ENCODE measurements at regions not wholly inside any gene's neighbourhood (a gene's known extent, or its start where the extent isn't known, plus 50 kb on each side); places are given as distances from the start of the nearest gene placed in this dataset.
A peak's percentile ranks its signal among the peaks of the same experiment; 100 is the strongest.

DNA sequence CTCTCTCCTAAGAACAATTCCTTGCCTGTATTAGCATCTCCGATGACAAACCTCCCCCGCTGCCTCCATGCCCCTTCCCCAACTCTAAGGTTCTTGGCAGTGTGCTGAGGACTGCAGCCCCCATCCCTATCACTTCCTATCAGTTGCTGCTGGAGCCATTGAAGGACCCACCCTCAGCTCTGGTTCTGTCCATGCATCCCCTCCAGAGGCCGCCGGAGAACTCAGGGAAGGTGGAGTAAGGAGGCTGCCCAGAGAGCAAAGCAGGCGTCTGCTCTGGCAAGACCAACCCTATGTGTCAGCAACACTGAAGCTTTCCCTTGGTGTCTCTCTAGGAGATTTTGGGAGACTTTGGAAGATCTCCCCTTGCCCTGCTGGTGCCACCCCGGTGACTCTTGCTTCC is 1139.5 kb downstream of the TBC1D22A start:
- Histone ChIP-seq H3K9ac (ENCODE audit: low read depth, low read length, poor library complexity) (no peak overlapping the region), H2BK15ac (ENCODE audit: low read length) (peak overlapping the region; percentile 16), H3K4ac (ENCODE audit: low read length) (no peak overlapping the region), H3K79me1 (ENCODE audit: low read depth, low read length) (no peaks in the 10 kb centered on the region), H3K36me3 (replicated peaks in 1 of 2; ENCODE audit: control insufficient read depth in 2 of 2, insufficient read depth in 2 of 2, low read length in 2 of 2) (no peaks in the 10 kb centered on the region), H3K27ac (replicated peaks; ENCODE audit: low read length) (no peak overlapping the region), H2AK5ac (ENCODE audit: low read depth, low read length) (no peak overlapping the region), H3K14ac (ENCODE audit: low read length) (no peak overlapping the region), H2AFZ (ENCODE audit: low read length) (no peak overlapping the region), H4K8ac (ENCODE audit: low read depth, low read length) (no peak overlapping the region), H2BK120ac (ENCODE audit: low read depth, low read length) (no peak overlapping the region), H3K4me1 (ENCODE audit: control insufficient read depth in 2 of 2, insufficient read depth in 1 of 2, low read depth in 1 of 2, low read length in 2 of 2) (no peaks in the 10 kb centered on the region), H3K4me3 (ENCODE audit: low read length in 2 of 2) (no peak overlapping the region), H3K23ac (ENCODE audit: low read depth, low read length, poor library complexity) (no peak overlapping the region), H4K91ac (ENCODE audit: low read depth, low read length, poor library complexity) (no peak overlapping the region), H3K4me2 (ENCODE audit: insufficient read depth, low read length, poor library complexity, severe bottlenecking) (no peak overlapping the region), H3K18ac (ENCODE audit: low read length) (no peak overlapping the region), H3K9me3 (replicated peaks in 1 of 2; ENCODE audit: control insufficient read depth in 2 of 2, insufficient read depth in 1 of 2, low read depth in 1 of 2, low read length in 2 of 2) (peaks cover 0 to 5% of the 10 kb centered on the region in 2 donors), H3K27me3 (ENCODE audit: control insufficient read depth in 3 of 3, insufficient read depth in 3 of 3, low read depth in 1 of 3, low read length in 3 of 3) (no peaks in the 10 kb centered on the region), H2BK5ac (ENCODE audit: low read length) (no peak overlapping the region), H2BK12ac (ENCODE audit: low read length) (no peak overlapping the region)
- DNase-seq (ENCODE audit: low spot score) = no peak
- WGBS, 2 donors (ENCODE audit: extremely low coverage in 2 of 2, insufficient read length in 2 of 2, insufficient replicate concordance in 1 of 2) = no CpG with 5 or more reads among the region's 6 CpGs

DNA sequence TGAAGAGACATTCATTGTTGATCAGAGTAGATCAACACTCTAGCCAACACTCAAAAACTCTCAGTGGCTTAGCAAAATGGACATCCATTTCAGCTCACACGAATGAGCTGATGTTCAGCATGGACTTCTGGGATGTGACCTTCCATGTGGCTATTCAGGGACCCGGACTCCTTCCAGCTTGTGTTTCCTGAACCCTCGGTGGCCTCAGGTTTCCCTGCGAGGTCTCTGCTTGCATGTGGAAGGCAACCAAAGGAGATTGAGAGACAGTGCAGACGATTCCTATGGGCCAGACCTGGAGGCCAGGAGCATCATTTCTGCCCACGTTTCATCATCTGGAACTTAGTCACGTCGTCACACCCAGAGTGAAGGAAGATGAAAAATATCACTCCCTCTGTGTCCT is 1137.4 kb downstream of the TBC1D22A start:
- Histone ChIP-seq H3K4me2 (ENCODE audit: insufficient read depth, low read length, poor library complexity, severe bottlenecking) (no peak overlapping the region), H2AFZ (ENCODE audit: low read length) (no peak overlapping the region), H2BK12ac (ENCODE audit: low read length) (no peak overlapping the region), H4K8ac (ENCODE audit: low read depth, low read length) (no peak overlapping the region), H3K27me3 (ENCODE audit: control insufficient read depth in 3 of 3, insufficient read depth in 3 of 3, low read depth in 1 of 3, low read length in 3 of 3) (no peaks in the 10 kb centered on the region), H3K79me1 (ENCODE audit: low read depth, low read length) (no peaks in the 10 kb centered on the region), H3K23ac (ENCODE audit: low read depth, low read length, poor library complexity) (no peak overlapping the region), H3K9ac (ENCODE audit: low read depth, low read length, poor library complexity) (no peak overlapping the region), H3K36me3 (replicated peaks in 1 of 2; ENCODE audit: control insufficient read depth in 2 of 2, insufficient read depth in 2 of 2, low read length in 2 of 2) (no peaks in the 10 kb centered on the region), H3K18ac (ENCODE audit: low read length) (no peak overlapping the region), H2AK5ac (ENCODE audit: low read depth, low read length) (no peak overlapping the region), H4K91ac (ENCODE audit: low read depth, low read length, poor library complexity) (no peak overlapping the region), H2BK15ac (ENCODE audit: low read length) (no peak overlapping the region), H3K4me1 (ENCODE audit: control insufficient read depth in 2 of 2, insufficient read depth in 1 of 2, low read depth in 1 of 2, low read length in 2 of 2) (no peaks in the 10 kb centered on the region), H3K27ac (replicated peaks; ENCODE audit: low read length) (no peak overlapping the region), H3K9me3 (replicated peaks in 1 of 2; ENCODE audit: control insufficient read depth in 2 of 2, insufficient read depth in 1 of 2, low read depth in 1 of 2, low read length in 2 of 2) (no peaks in the 10 kb centered on the region), H3K4ac (ENCODE audit: low read length) (no peak overlapping the region), H2BK120ac (ENCODE audit: low read depth, low read length) (no peak overlapping the region), H3K14ac (ENCODE audit: low read length) (no peak overlapping the region), H3K4me3 (ENCODE audit: low read length in 2 of 2) (no peak overlapping the region), H2BK5ac (ENCODE audit: low read length) (no peak overlapping the region)
- no CpG with 5 or more reads among the region's 8 CpGs for WGBS, 2 donors (ENCODE audit: extremely low coverage in 2 of 2, insufficient read length in 2 of 2, insufficient replicate concordance in 1 of 2)
- no peak for DNase-seq (ENCODE audit: low spot score)

DNA sequence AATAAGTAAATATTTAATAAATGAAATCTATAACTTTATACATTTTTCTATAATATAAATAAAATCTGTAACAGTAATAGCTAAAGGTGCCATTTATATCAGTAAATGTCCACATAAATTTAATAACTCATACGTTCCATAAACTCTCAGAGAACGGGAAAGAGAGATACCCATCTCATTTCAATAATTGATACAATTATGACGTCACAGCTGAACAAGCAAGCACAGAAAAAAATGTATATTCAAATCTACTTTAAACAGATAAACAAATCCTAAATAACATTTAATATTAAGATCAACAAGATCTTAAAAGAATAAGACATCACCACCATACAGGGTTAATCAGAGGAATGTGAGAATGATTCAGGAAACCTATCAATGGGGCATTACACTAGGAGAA is 1136.5 kb downstream of the TBC1D22A start:
- no peak overlapping the region for H3K4ac ChIP-seq (ENCODE audit: low read length)
- H2BK12ac ChIP-seq (ENCODE audit: low read length) = no peak overlapping the region
- no peak overlapping the region for H2AFZ ChIP-seq (ENCODE audit: low read length)
- H3K4me1 ChIP-seq (ENCODE audit: control insufficient read depth in 2 of 2, insufficient read depth in 1 of 2, low read depth in 1 of 2, low read length in 2 of 2) = no peaks in the 10 kb centered on the region
- H4K8ac ChIP-seq (ENCODE audit: low read depth, low read length) = no peak overlapping the region
- no peak overlapping the region for H3K27ac ChIP-seq (replicated peaks; ENCODE audit: low read length)
- no peak overlapping the region for H2BK15ac ChIP-seq (ENCODE audit: low read length)
- no peak overlapping the region for H3K9ac ChIP-seq (ENCODE audit: low read depth, low read length, poor library complexity)
- no peak overlapping the region for H3K4me3 ChIP-seq (ENCODE audit: low read length in 2 of 2)
- no peak overlapping the region for H2BK120ac ChIP-seq (ENCODE audit: low read depth, low read length)
- H3K14ac ChIP-seq (ENCODE audit: low read length) = no peak overlapping the region
- DNase-seq (ENCODE audit: low spot score) = no peak
- peaks cover 0 to 2% of the 10 kb centered on the region in 2 donors for H3K9me3 ChIP-seq (replicated peaks in 1 of 2; ENCODE audit: control insufficient read depth in 2 of 2, insufficient read depth in 1 of 2, low read depth in 1 of 2, low read length in 2 of 2)
- no peaks in the 10 kb centered on the region for H3K36me3 ChIP-seq (replicated peaks in 1 of 2; ENCODE audit: control insufficient read depth in 2 of 2, insufficient read depth in 2 of 2, low read length in 2 of 2)
- no CpG with 5 or more reads among the region's 3 CpGs for WGBS, 2 donors (ENCODE audit: extremely low coverage in 2 of 2, insufficient read length in 2 of 2, insufficient replicate concordance in 1 of 2)
- no peaks in the 10 kb centered on the region for H3K27me3 ChIP-seq (ENCODE audit: control insufficient read depth in 3 of 3, insufficient read depth in 3 of 3, low read depth in 1 of 3, low read length in 3 of 3)
- no peak overlapping the region for H3K23ac ChIP-seq (ENCODE audit: low read depth, low read length, poor library complexity)
- no peak overlapping the region for H2BK5ac ChIP-seq (ENCODE audit: low read length)
- no peak overlapping the region for H3K4me2 ChIP-seq (ENCODE audit: insufficient read depth, low read length, poor library complexity, severe bottlenecking)
- H3K79me1 ChIP-seq (ENCODE audit: low read depth, low read length) = no peaks in the 10 kb centered on the region
- H4K91ac ChIP-seq (ENCODE audit: low read depth, low read length, poor library complexity) = no peak overlapping the region
- H2AK5ac ChIP-seq (ENCODE audit: low read depth, low read length) = no peak overlapping the region
- no peak overlapping the region for H3K18ac ChIP-seq (ENCODE audit: low read length)

GRCh38 chr22:47891609-47892008 is 1129.2 kb downstream of the TBC1D22A start:
- peaks cover 2 to 4% of the 10 kb centered on the region in 2 donors for H3K9me3 ChIP-seq (replicated peaks in 1 of 2; ENCODE audit: control insufficient read depth in 2 of 2, insufficient read depth in 1 of 2, low read depth in 1 of 2, low read length in 2 of 2)
- no peaks in the 10 kb centered on the region for H3K36me3 ChIP-seq (replicated peaks in 1 of 2; ENCODE audit: control insufficient read depth in 2 of 2, insufficient read depth in 2 of 2, low read length in 2 of 2)
- no peak overlapping the region for H2BK12ac ChIP-seq (ENCODE audit: low read length)
- no peak overlapping the region for H3K18ac ChIP-seq (ENCODE audit: low read length)
- no peak overlapping the region for H3K9ac ChIP-seq (ENCODE audit: low read depth, low read length, poor library complexity)
- H3K27me3 ChIP-seq (ENCODE audit: control insufficient read depth in 3 of 3, insufficient read depth in 3 of 3, low read depth in 1 of 3, low read length in 3 of 3) = no peaks in the 10 kb centered on the region
- no peak overlapping the region for H4K91ac ChIP-seq (ENCODE audit: low read depth, low read length, poor library complexity)
- H2BK5ac ChIP-seq (ENCODE audit: low read length) = no peak overlapping the region
- H3K14ac ChIP-seq (ENCODE audit: low read length) = no peak overlapping the region
- no peak overlapping the region for H2BK15ac ChIP-seq (ENCODE audit: low read length)
- no peak overlapping the region for H2AK5ac ChIP-seq (ENCODE audit: low read depth, low read length)
- WGBS, 2 donors (ENCODE audit: extremely low coverage in 2 of 2, insufficient read length in 2 of 2, insufficient replicate concordance in 1 of 2) = no CpG with 5 or more reads among the region's 6 CpGs
- H3K23ac ChIP-seq (ENCODE audit: low read depth, low read length, poor library complexity) = no peak overlapping the region
- no peak overlapping the region for H3K4me2 ChIP-seq (ENCODE audit: insufficient read depth, low read length, poor library complexity, severe bottlenecking)
- no peaks in the 10 kb centered on the region for H3K4me1 ChIP-seq (ENCODE audit: control insufficient read depth in 2 of 2, insufficient read depth in 1 of 2, low read depth in 1 of 2, low read length in 2 of 2)
- H3K27ac ChIP-seq (replicated peaks; ENCODE audit: low read length) = no peak overlapping the region
- no peak overlapping the region for H3K4ac ChIP-seq (ENCODE audit: low read length)
- H2BK120ac ChIP-seq (ENCODE audit: low read depth, low read length) = no peak overlapping the region
- H4K8ac ChIP-seq (ENCODE audit: low read depth, low read length) = no peak overlapping the region
- H2AFZ ChIP-seq (ENCODE audit: low read length) = no peak overlapping the region
- no peaks in the 10 kb centered on the region for H3K79me1 ChIP-seq (ENCODE audit: low read depth, low read length)
- H3K4me3 ChIP-seq (ENCODE audit: low read length in 2 of 2) = no peak overlapping the region
- DNase-seq (ENCODE audit: low spot score) = no peak
